Thyroid gland (tissue), 4 donors: ENCODE measurements at regions not wholly inside any gene's neighbourhood (a gene's known extent, or its start where the extent isn't known, plus 50 kb on each side); places are given as distances from the start of the nearest gene placed in this dataset.

Source experiments
- POLR2A ChIP-seq, 2 donors: fragments of 450-650 bp; IDR thresholded peaks; one replicate each; pipeline ENCODE4 v1.6.1; 2017; ENCODE audit warnings: antibody characterized with exemption in 2 of 2, mild to moderate bottlenecking in 2 of 2, moderate library complexity in 1 of 2
- TF ChIP-seq, protein P1 (sequence below), 6 experiments: fragments of 200-600 bp in 3 of 6; fragments of 450-650 bp in 3 of 6; sonication (generic) in 3 of 6; IDR thresholded peaks; one replicate each; pipeline ENCODE4 v1.5.1; 2016 to 2019; ENCODE audit warnings: antibody characterized with exemption in 6 of 6, mild to moderate bottlenecking in 2 of 6, inconsistent platforms in 1 of 6, moderate library complexity in 1 of 6

DNA sequence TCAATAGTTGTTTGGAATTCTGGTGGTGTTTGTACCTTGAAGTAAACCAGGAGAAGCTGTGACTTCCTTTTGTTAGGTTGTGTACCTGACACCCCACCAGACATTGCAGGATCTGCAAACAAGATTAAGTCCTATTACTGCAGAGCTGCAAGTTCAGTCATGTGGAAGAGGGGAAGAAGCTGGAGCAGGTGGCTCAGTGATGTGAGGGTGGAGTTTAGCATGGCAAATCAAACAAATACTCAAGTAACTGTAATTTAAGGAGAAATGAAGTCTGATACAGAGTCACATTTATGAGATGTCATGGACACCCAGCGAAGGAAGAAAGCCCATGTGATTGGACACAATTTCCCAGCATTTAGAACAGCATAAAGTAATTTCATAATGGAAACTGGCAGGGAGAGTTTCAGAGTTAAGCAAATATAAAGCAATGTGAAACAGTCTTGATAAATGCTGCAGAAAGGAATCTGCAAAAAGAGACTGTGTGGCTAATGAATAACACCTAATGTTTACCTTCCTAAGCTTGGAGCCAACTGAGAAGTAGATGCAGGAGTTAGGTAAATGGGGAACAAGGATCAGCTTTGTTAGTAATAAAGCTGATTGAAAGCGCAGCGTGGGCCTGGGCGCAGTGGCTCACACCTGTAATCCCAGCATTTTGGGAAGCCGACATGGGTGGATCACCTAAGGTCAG lies 249.1 kb downstream of the GBA3 start:
- TF ChIP-seq, protein P1, sequence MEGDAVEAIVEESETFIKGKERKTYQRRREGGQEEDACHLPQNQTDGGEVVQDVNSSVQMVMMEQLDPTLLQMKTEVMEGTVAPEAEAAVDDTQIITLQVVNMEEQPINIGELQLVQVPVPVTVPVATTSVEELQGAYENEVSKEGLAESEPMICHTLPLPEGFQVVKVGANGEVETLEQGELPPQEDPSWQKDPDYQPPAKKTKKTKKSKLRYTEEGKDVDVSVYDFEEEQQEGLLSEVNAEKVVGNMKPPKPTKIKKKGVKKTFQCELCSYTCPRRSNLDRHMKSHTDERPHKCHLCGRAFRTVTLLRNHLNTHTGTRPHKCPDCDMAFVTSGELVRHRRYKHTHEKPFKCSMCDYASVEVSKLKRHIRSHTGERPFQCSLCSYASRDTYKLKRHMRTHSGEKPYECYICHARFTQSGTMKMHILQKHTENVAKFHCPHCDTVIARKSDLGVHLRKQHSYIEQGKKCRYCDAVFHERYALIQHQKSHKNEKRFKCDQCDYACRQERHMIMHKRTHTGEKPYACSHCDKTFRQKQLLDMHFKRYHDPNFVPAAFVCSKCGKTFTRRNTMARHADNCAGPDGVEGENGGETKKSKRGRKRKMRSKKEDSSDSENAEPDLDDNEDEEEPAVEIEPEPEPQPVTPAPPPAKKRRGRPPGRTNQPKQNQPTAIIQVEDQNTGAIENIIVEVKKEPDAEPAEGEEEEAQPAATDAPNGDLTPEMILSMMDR (IDR thresholded peaks at IDR 0.05) = no peak
- no peak for TF ChIP-seq POLR2A (IDR thresholded peaks at IDR 0.05)
